ENCODE measurements at regions not wholly inside any gene's neighbourhood (a gene's known extent, or its start where the extent isn't known, plus 50 kb on each side); places are given as distances from the start of the nearest gene placed in this dataset.
"Not testable (repeated sequence)": the region's sequence is repeated elsewhere in the genome, so short reads cannot be mapped to it uniquely, and the experiment has no call there.

GRCh38 chr2:142495141-142495540 lies 364.3 kb upstream of the LRP1B start:
- Histone ChIP-seq H3K36me3 (no peaks in the 10 kb centered on the region), H3K27me3 (replicated peaks; ENCODE audit: insufficient read depth) (no peaks in the 10 kb centered on the region), H3K4me1 (replicated peaks) (no peaks in the 10 kb centered on the region), H3K27ac (no peak overlapping the region), H3K4me3 (no peak overlapping the region), H3K9me3 (no peaks in the 10 kb centered on the region)
- 48% methylated on average over 2 of the region's 2 CpGs for WGBS
- no peak for DNase-seq (ENCODE audit: low spot score)
- intact Hi-C loops (cut with DNase I): no loop called here
- TF ChIP-seq POLR2A (IDR thresholded peaks at IDR 0.05) (no peak), POLR2AphosphoS5 (IDR thresholded peaks at IDR 0.05) (no peak), CTCF (IDR thresholded peaks at IDR 0.05) (no peak)

GRCh38 chr2:142489631-142490030 lies 358.8 kb upstream of the LRP1B start:
- H3K27ac ChIP-seq; H3K4me3 ChIP-seq; DNase-seq (ENCODE audit: low spot score); H3K9me3 ChIP-seq; H3K4me1 ChIP-seq (replicated peaks); H3K27me3 ChIP-seq (replicated peaks; ENCODE audit: insufficient read depth); intact Hi-C loops (cut with DNase I); H3K36me3 ChIP-seq: not testable (repeated sequence)
- WGBS: 61% methylated on average over 3 of the region's 3 CpGs

GRCh38 chr2:142484111-142484510 lies 353.3 kb upstream of the LRP1B start:
- Histone ChIP-seq H3K9me3 (no peaks in the 10 kb centered on the region), H3K27ac (no peak overlapping the region), H3K4me1 (replicated peaks) (no peaks in the 10 kb centered on the region), H3K27me3 (replicated peaks; ENCODE audit: insufficient read depth) (no peaks in the 10 kb centered on the region), H3K4me3 (no peak overlapping the region), H3K36me3 (no peaks in the 10 kb centered on the region)
- intact Hi-C loops (cut with DNase I): no loop called here
- no peak for DNase-seq (ENCODE audit: low spot score)
- TF ChIP-seq POLR2AphosphoS5 (IDR thresholded peaks at IDR 0.05) (no peak), POLR2A (IDR thresholded peaks at IDR 0.05) (no peak), CTCF (IDR thresholded peaks at IDR 0.05) (no peak)
- 75% methylated on average over 2 of the region's 2 CpGs for WGBS

- H3K36me3 ChIP-seq: no peaks in the 10 kb centered on the region
- DNase-seq (ENCODE audit: low spot score): no peak
- no peak overlapping the region for H3K27ac ChIP-seq
- H3K4me3 ChIP-seq: no peak overlapping the region
- 74% methylated on average over 1 of the region's 1 CpG for WGBS
- H3K27me3 ChIP-seq (replicated peaks; ENCODE audit: insufficient read depth): no peaks in the 10 kb centered on the region
- H3K9me3 ChIP-seq: no peaks in the 10 kb centered on the region
- intact Hi-C loops (cut with DNase I): no loop called here
- TF ChIP-seq CTCF (IDR thresholded peaks at IDR 0.05) (no peak), POLR2A (IDR thresholded peaks at IDR 0.05) (no peak), POLR2AphosphoS5 (IDR thresholded peaks at IDR 0.05) (no peak)
- no peaks in the 10 kb centered on the region for H3K4me1 ChIP-seq (replicated peaks)
Observed at GRCh38 chr2:142483653-142484052, 352.8 kb upstream of the LRP1B start.

GRCh38 chr2:142478206-142478605 lies 347.4 kb upstream of the LRP1B start:
- TF ChIP-seq POLR2A (IDR thresholded peaks at IDR 0.05): no peak
- DNase-seq (ENCODE audit: low spot score): no peak
- Histone ChIP-seq H3K27me3 (replicated peaks; ENCODE audit: insufficient read depth) (no peaks in the 10 kb centered on the region), H3K9me3 (no peaks in the 10 kb centered on the region), H3K4me1 (replicated peaks) (no peaks in the 10 kb centered on the region), H3K36me3 (no peaks in the 10 kb centered on the region), H3K27ac (no peak overlapping the region), H3K4me3 (no peak overlapping the region)
- intact Hi-C loops (cut with DNase I): no loop called here
- WGBS: 40% methylated on average over 2 of the region's 2 CpGs

- Histone ChIP-seq H3K4me3 (no peak overlapping the region), H3K36me3 (no peaks in the 10 kb centered on the region), H3K4me1 (replicated peaks) (no peaks in the 10 kb centered on the region), H3K27me3 (replicated peaks; ENCODE audit: insufficient read depth) (no peaks in the 10 kb centered on the region), H3K9me3 (no peaks in the 10 kb centered on the region), H3K27ac (no peak overlapping the region)
- intact Hi-C loops (cut with DNase I): no loop called here
- WGBS: 19% methylated on average over 1 of the region's 1 CpG
- TF ChIP-seq CTCF (IDR thresholded peaks at IDR 0.05) (no peak), POLR2AphosphoS5 (IDR thresholded peaks at IDR 0.05) (no peak), POLR2A (IDR thresholded peaks at IDR 0.05) (no peak)
- DNase-seq (ENCODE audit: low spot score): no peak
Observed at GRCh38 chr2:142472382-142472781, 341.6 kb upstream of the LRP1B start.
